Activated CD8-positive, alpha-beta memory T cell treated with anti-CD3 and anti-CD28 coated beads for 36 hours (primary cell): ENCODE measurements at regions not wholly inside any gene's neighbourhood (a gene's known extent, or its start where the extent isn't known, plus 50 kb on each side); places are given as distances from the start of the nearest gene placed in this dataset.

Experiments
- CTCF ChIA-PET: fragments of 350-600 bp; sonication (Branson Sonifier 250); formaldehyde crosslinking; loops from one replicate; lab custom pipeline; 2021; ENCODE audit warnings: antibody characterized with exemption; lab: Charles Lee
- POLR2A ChIA-PET: fragments of 350-600 bp; sonication (Branson Sonifier 250); formaldehyde crosslinking; loops from one replicate; lab custom pipeline; 2021; ENCODE audit warnings: antibody characterized with exemption; lab: Charles Lee

DNA sequence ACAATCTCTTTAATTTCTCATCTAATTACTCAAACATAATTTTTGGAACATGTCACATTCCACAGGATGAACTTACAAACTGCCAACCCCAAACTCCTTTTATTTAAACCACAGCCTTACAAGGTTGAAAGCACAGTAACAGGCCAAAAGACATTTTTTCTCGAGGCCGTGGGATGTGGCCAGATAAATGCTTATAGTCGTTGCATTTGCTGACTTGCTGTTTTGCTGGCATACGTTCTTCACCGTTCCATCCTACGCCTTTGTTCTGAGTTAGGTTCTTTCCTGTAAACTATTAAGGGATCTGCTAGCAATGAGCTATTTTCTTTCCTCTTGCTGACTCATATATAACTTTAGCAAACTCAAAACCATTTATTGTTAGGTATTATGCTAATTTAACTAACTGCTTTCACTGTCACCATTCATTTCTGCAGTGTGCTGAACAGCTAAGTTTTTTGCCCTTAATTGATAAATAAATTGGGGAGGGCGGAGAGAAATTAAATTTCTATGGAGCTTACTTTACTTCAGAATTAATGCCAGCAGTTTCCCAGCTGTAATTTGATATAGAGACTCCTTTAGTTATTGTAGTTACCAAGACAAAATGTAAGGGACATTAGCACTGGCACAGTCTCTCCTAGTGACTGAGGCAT, 135.1 kb upstream of the PACRGL start:
- ChIA-PET CTCF (no interaction called here), POLR2A (interaction anchor here (0.6 kb wide), 2 partner anchors 41 to 134 kb away, joined by 4 to 5 read pairs; no protein-coding TSS in a partner anchor)

DNA sequence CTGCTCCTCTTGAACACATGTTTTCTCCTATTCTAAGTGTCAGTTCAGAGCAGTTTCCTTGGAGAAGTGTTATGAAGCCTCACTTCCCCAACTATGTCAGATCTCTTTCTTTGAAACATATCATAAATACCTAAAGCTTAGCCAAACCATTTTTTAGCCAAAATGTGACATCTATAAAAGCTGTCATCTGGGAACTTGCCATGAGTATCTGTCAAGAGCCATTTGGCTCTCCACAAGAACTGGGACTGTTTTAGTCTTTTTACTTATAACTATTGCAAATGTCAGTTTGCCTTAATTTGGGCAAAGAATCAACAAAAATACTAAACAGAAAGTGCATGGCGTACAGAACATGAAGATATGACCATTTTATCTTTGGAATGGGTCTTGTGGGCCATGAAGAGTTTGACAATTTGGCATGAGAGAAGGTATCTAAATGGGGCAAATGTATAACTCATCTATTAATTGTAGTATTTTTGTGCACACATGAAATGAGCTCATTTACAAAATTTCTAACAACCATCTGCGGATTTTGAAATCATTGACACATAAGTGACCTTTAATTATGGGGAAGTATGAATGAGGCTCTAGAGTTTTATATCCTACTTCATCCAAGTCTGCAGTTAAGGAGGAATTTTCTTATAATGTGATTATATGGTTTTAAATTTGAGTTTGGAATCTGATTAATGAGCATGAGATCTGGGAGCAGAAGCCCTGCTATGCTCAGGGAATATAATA, 129.1 kb upstream of the PACRGL start:
- POLR2A ChIA-PET: no interaction called here

DNA sequence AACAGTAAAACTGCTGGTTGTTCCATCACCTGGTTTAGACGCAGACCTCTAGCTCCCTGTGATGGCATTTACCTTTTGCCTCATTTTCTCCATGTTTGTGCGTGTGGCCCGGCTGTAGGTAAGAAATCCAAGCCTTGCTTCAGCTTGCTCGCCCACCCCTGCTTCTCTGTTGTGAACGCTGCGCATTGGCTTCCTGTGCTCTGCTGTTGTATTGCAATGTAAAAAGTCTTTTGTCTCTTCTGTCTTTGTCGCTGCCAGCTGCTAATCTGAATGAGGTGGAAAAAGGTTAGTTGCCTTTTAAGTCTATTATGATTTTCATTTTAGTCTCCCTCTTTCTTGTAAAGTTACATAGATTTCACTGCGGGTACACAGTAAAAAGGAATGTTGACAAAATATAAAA, 127.3 kb upstream of the PACRGL start:
- ChIA-PET POLR2A (no interaction called here), CTCF (no interaction called here)

More for the DNA sequence above, 129.1 kb upstream of the PACRGL start:
- CTCF ChIA-PET: no interaction called here

DNA sequence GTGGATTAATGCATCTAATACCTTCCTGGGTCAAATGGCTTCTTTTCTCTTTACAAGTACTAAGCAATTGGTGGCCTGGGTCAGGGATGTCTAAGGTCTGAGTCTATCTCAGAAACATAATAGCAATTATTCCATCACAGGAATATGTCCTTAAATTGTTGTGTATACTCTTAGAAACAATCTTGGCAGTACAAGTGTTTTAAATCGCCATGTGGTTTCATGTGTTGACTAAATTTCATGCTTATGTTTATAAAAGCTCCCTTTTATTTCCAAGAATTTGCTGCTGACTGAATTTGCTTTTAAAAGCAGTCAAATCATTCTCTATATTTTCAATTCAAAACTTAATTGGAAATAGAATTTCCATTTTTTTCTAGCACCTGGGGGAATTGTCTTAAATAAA, 125.3 kb upstream of the PACRGL start:
- ChIA-PET POLR2A (no interaction called here), CTCF (no interaction called here)

DNA sequence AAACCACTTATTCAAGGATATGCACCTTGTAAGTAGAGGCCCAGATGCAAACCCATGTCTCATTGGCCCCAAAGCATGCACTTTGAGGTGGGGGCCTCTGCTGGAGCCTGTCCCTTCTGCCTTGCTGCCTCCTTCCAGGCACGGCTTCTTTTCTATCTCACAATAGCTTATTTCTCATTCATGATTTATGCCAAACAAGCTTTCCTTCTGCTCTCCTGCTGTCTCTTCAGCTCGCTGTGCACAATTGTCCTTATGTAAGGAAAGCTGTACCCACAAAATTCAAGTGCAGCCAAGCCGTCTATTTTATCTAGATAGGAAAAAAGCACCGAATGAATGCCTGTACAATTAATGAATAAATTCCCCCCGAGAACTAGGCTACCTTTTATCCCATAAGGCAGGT, 124.8 kb upstream of the PACRGL start:
- POLR2A ChIA-PET: no interaction called here
- CTCF ChIA-PET: no interaction called here

DNA sequence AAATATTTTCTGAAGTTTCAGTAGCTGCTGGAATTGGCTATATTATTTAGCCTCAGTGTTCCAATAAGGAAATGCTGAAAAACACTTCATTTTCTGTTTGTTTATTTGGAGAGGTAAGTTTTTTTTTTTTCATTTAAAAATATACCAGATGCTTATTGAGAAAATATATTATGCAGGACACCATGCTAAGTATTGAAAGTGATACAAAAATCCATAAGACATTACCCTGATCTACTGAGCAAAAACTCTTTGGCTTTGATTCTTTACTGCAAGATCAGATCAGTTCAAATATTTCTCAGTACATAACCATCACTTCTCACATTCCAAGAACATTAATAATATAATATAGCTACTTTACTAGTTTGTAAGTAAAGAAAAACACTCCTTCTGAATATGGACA, 123.4 kb upstream of the PACRGL start:
- POLR2A ChIA-PET: no interaction called here
- CTCF ChIA-PET: no interaction called here

DNA sequence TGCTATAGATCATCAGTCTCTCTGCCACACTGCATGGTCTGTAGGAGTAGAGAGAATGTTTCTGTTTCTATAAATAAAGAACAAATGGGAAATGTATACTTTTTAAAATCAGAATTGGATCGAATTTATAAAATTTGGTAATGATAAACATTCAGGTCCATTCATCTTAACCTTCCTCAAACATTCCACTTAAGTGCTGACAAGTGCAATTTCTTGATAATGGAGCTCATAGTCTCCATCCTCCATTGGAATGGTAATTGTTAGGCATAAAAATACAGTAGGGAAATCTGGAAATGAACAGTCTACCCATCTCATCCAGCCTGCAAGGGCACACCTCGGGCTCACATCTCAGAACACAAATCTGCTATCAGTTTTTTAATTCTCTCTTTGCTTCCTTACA, 122.6 kb upstream of the PACRGL start:
- POLR2A ChIA-PET: no interaction called here

DNA sequence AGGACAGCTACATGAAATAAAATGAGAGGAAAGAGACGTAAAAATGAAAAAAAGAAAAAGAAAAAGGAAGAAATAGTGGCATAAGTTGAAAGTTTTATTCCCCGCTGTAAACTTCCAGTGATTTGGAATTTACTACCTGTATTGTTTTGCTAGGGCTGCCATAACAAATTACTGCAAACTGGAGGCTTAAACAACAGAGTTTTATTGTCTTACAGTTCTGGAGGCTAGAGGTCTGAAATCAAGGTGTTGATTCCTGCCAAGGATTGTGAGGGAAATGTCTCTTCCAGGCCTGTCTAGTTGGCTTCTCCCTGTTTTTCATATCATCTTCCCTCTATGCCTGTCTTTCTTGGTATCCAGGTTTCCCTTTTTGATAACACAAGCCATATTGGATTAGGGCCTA, 119.4 kb upstream of the PACRGL start:
- ChIA-PET POLR2A (no interaction called here), CTCF (no interaction called here)

More for the DNA sequence above, 122.6 kb upstream of the PACRGL start:
- CTCF ChIA-PET: no interaction called here

DNA sequence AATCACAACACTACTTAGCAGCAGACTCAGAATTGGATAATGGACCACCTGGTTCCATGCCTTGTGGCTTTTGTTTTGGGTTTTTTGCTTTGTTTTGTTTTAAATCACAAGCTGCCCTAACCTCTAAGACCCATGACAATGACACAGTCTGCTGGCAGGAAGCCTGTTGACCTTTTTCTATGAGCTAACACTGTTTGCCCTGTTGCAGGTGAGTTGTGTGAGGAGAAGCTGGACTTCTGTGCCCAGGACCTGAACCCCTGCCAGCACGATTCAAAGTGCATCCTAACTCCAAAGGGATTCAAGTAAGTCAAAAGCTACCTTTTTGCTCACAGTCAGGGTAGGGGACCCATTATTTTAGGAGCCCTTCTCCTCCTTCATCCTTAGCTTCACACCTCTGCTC, 110.8 kb upstream of the PACRGL start:
- CTCF ChIA-PET: no interaction called here
- POLR2A ChIA-PET: no interaction called here

DNA sequence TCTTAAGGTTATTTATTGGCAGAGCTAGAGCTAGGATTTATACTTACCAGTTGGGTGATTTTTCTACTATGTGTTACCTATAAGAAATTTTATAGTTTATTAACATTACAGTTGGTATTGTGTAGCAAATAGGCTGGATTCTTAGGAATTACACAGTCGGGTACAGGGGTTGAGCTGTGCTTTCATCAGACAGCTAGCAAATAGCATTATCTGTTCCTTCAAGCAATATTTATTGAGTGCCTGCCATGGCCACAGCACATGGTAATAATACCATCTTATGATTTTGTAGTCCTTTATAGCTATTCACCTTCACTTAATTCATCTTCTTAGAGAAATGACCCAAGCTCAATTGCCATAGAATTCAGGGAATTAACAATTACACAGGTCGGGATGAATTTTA, 109.4 kb upstream of the PACRGL start:
- ChIA-PET POLR2A (no interaction called here), CTCF (no interaction called here)

DNA sequence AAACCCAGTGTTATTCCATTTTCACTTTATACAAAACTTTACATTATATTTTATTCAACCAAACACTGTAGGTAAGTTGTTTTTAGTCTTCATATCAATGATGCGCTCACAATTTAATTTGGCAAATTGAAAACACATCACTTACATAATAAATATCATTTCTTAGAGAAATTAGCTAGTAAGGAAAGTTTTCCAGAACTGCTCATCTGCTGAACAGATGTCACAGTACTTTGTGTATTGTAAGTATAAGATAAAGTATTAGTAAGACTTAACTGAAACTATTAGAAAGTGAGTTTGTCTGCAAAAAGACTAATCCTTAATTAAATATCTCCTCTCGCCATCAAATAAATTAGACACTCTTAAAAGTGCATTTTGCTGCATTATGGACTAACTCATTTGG, 108.7 kb upstream of the PACRGL start:
- CTCF ChIA-PET: no interaction called here
- POLR2A ChIA-PET: no interaction called here

DNA sequence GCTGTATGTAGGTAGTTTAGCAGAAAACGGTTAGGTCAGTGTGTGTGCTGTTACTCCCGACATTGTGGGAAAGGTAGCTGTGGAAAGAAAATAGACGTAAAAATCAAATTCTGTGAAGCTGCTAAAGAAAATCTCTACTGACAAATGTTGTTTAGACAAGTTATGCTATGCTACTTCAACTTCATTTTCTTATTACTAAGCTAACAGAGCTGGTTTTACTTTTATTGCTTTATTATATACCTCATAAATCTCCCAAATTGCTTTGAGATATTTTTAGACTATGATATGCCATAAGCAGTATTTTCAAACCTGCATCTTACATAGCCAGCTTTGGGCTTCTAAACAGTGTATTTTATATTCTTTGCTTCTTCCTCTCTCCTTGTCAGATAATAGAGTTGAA, 108.2 kb upstream of the PACRGL start:
- ChIA-PET CTCF (no interaction called here), POLR2A (no interaction called here)

DNA sequence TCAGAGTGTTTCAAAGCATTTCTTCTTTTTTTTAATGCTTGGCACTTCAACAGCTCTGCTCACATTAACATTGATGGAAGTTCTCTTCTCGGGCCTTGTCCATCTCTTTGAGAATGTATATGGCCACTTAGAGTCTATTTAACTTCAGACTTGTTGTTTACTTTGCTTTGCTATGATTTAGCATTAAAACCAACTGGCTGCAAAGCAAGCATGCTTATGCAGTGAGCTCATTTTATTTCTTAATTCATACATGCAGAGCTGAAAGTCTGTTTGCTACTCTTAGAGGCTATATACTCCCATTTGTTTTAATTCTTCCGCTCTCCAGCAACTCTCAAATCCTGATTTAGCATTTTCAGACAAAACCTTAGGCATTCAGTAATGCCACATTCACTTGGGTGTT, 107.6 kb upstream of the PACRGL start:
- POLR2A ChIA-PET: no interaction called here
- CTCF ChIA-PET: no interaction called here

DNA sequence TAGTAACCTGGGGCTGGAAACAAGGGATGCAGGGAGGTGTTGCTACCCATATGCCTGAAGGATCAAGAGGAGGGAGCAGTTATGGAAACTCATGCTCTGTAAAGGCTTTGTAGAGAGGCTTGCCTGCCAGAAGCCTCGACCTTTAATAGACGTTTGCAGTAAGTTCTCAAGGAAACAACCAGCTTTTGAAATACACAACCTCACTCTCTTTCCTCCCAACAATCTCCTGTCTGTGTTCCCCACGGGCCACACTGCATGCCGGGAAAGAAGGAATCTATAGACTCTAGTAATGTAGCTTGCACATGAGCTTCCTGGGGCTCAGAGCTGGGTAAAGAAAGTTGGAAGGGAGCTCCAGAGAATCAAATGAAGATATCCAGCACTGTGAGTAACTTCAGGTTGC, 101.6 kb upstream of the PACRGL start:
- ChIA-PET POLR2A (no interaction called here), CTCF (no interaction called here)

DNA sequence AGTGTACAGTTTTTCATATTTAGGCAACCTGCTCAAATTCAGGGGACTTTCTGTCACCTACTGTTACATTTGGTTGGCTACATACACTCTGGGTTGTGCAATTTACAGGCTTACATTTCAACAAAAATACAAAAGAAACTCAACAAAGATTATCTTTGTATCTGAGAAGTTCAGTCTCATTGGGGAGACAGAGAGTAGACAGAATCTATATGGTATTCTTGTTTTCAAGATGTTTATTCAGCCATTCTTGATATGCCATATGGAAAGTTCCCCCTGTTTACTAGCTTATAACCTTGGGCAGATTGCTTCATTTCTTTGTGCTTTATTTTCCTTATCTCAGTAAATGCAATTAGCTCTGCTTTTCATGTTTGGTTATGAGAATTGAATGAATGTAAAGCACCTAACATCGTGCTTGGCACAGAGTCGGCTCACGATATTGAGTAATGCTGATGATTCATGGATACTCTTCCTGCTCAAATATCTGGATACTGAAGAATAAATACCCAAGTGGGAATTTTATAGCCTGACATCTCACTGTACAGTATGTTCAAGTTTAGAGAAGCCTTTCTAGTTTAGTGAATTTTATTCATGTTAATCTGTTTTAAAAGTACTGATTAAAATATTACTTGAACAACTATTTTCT, 96.5 kb upstream of the PACRGL start:
- POLR2A ChIA-PET: no interaction called here
- CTCF ChIA-PET: no interaction called here

DNA sequence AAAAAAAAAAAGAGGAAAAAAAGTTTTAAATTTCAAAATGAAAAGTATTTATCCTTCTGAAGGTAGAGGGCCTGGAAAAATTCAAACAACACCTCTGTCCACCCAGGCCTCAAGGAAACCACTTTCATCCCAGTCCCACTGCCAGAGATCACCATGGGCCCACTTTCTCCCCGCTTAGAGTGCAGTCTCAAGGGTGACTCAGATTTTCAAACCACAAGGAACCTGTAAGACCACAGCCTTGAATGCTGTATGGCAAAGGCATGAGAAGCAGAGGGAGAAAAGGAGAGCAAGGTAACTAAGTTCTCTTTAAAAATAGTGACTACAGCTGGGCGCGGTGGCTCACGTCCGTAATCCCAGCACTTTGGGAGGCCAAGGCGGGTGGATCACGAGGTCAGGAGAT, 87.9 kb upstream of the PACRGL start:
- CTCF ChIA-PET: no interaction called here
- POLR2A ChIA-PET: no interaction called here

DNA sequence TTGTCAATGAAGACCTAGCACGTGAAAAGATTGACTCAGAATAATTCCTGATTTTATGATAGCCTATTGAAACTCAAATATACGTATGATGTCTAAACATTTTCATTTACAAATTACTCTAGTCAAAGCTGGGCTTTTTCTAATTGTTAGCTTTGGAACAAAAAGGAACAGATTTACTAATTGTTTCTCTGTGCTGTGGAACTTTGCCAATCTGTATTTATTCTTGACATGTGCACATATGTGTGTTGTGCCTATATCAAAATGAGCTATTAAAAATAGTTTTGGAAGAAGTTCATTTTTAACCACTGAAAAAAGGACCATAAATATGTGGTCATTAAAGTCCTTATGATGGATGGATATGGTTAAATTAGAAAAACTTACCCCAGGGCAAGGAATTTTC, 85.4 kb upstream of the PACRGL start:
- POLR2A ChIA-PET: no interaction called here
- CTCF ChIA-PET: no interaction called here

DNA sequence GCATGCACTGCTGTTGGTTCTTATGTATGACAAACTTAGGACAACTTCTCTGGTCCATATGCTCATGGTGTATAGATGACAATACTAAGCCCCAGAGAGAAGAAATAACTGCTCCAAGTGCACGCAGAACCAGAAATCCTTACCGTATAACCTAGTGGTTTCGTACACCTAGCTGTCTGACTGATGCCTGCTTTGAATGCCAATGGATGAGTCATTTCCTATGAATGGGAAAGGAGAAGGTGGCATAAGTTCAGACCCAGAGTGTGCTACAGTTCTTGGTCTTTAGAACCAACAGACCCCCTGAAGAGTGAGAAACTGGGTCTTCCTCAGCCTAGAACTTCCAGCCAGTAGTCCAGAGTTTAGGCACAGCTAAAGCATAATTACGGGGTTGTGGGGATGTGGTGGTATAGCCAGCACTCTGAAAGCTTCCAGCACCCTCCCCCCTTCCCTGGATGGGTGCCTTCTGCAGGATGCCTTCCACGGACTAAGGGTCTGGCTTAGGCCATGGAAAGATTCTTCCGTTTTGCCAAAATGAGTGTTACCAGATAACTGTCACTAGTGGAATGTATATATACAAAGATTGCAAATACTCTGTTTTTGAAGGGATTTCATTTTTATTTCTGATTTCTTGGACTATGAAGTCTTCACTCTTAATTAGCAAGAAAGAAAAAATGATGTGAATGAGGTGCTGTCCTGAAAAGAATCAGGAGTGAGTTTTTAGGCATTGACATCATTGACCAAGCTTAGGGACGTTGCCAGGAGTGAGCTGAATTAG, 84.6 kb upstream of the PACRGL start:
- ChIA-PET POLR2A (no interaction called here), CTCF (no interaction called here)

DNA sequence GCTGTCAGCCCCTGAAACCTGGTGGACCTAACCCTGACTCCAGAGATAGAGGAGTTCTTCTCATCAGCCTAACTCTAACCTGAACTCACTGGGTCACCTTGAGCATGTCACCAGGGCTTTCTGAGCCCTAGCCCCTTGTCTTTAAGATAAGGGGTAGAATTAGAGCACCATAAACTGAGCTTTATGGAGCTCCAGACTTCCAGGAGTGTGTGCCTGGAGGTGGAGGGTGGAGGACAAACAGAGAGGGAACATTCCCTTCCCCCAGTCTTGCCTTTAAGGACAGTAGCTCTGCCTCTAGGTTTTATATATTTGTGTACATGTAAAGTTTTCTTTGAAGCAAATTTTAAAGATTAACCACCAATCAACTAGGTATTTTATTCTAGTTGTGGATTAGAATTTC, 83.9 kb upstream of the PACRGL start:
- ChIA-PET POLR2A (no interaction called here), CTCF (no interaction called here)

DNA sequence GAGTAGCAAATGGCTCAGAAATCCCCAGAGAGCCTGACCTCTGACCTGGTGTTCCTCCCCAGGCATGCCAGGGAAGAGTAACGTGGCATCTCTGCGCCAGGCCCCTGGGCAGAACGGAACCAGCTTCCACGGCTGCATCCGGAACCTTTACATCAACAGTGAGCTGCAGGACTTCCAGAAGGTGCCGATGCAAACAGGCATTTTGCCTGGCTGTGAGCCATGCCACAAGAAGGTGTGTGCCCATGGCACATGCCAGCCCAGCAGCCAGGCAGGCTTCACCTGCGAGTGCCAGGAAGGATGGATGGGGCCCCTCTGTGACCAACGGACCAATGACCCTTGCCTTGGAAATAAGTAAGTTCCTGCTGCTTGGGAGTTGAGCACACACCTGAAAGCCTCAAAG, 83.4 kb upstream of the PACRGL start:
- CTCF ChIA-PET: no interaction called here
- POLR2A ChIA-PET: no interaction called here
